ENCODE measurements at regions not wholly inside any gene's neighbourhood (a gene's known extent, or its start where the extent isn't known, plus 50 kb on each side); places are given as distances from the start of the nearest gene placed in this dataset.
A peak's percentile ranks its signal among the peaks of the same experiment; 100 is the strongest.
"Not testable (repeated sequence)": the region's sequence is repeated elsewhere in the genome, so short reads cannot be mapped to it uniquely, and the experiment has no call there.

DNA sequence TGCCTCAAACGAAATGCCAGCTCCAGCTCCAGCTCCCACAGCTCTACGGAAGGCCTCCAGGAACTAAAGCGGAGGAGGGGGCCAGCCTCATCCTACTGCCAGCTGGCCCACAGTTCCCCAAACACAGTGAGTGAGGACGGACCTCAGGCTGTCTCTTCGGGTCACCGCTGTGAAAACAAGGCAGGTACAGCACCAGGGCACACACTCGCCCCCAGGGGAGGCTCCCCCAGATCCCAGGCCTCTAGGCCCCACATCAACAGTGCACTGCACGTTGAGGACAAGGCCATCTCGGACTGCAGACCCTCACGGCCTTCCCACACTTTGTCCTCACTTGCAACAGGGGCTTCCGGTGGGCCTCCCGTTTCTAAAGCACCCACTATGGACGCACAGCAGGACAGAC, 95.0 kb downstream of the GTF2H2C_2 start:
- H4K5ac ChIP-seq (ENCODE audit: low read depth, low read length); H3K14ac ChIP-seq (replicated peaks; ENCODE audit: low read depth, low read length); H2AFZ ChIP-seq (replicated peaks; ENCODE audit: low read length, poor library complexity); H2BK20ac ChIP-seq (ENCODE audit: low read depth, low read length); H3K9me3 ChIP-seq (ENCODE audit: control insufficient read depth, insufficient read depth, low read length); H3K27me3 ChIP-seq (ENCODE audit: control insufficient read depth, insufficient read depth, low read length); H4K8ac ChIP-seq (ENCODE audit: low read depth in 2 of 2, low read length in 2 of 2); H2BK5ac ChIP-seq (ENCODE audit: low read depth, low read length, poor library complexity, severe bottlenecking); dilution Hi-C loops (cut with HindIII; ENCODE audit: low sequenced_read_pairs, unreplicated experiment); in situ Hi-C loops (cut with MboI; ENCODE audit: low sequenced_read_pairs); H2BK15ac ChIP-seq (ENCODE audit: low read depth, low read length); H2AK9ac ChIP-seq (replicated peaks; ENCODE audit: low read depth, low read length, poor library complexity); H3K56ac ChIP-seq (ENCODE audit: extremely low read depth, insufficient read depth, low read length); H3K4ac ChIP-seq (ENCODE audit: low read depth, low read length); CTCF ChIA-PET; H3K79me1 ChIP-seq (ENCODE audit: low read depth in 1 of 2, low read length in 2 of 2); H3K18ac ChIP-seq (ENCODE audit: low read depth, low read length); ATAC-seq (ENCODE audit: low read depth); BruUV-seq (replicated peaks); H3K9me1 ChIP-seq (ENCODE audit: insufficient read depth, low read length); H3K9ac ChIP-seq (ENCODE audit: low read depth, low read length); intact Hi-C loops (cut with micrococcal nuclease); H4K91ac ChIP-seq (ENCODE audit: insufficient read depth, low read depth, low read length); H3K36me3 ChIP-seq (ENCODE audit: control insufficient read depth, insufficient read depth, low read length); H3K4me3 ChIP-seq (ENCODE audit: insufficient read depth, low read depth, low read length); H3K23ac ChIP-seq (ENCODE audit: low read depth, low read length); DNase-seq; H4K20me1 ChIP-seq (ENCODE audit: insufficient read depth, low read length); H3K27ac ChIP-seq (ENCODE audit: insufficient read depth, low read length); POLR2A ChIA-PET (ENCODE audit: unreplicated experiment); H3K4me1 ChIP-seq (ENCODE audit: control insufficient read depth, insufficient read depth, low read length); H3K4me2 ChIP-seq (ENCODE audit: low read depth, low read length); H2BK120ac ChIP-seq (ENCODE audit: low read depth, low read length); H2AK5ac ChIP-seq (ENCODE audit: low read depth, low read length): not testable (repeated sequence)
- no CpG with 5 or more reads among the region's 13 CpGs for WGBS, 2 experiments (ENCODE audit: extremely low coverage in 2 of 2, insufficient read length in 1 of 2)

DNA sequence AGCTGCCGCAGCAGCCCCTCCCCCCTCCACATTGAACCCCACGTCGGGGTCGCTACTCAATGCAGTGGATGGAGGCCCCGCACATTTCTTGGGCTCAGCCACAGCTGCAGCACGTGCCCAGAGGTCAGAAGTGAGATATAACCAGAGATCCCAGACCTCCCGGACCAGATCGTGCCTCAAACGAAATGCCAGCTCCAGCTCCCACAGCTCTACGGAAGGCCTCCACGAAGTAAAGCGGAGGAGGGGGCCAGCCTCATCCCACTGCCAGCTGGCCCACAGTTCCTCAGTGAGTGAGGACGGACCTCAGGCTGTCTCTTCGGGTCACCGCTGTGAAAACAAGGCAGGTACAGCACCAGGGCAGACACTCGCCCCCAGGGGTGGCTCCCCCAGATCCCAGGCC, 95.6 kb downstream of the GTF2H2C_2 start:
- H2BK120ac ChIP-seq (ENCODE audit: low read depth, low read length): not testable (repeated sequence)

More for the DNA sequence above, 95.6 kb downstream of the GTF2H2C_2 start:
- POLR2A ChIA-PET (ENCODE audit: unreplicated experiment); H3K79me1 ChIP-seq (ENCODE audit: low read depth in 1 of 2, low read length in 2 of 2); CTCF ChIA-PET; dilution Hi-C loops (cut with HindIII; ENCODE audit: low sequenced_read_pairs, unreplicated experiment); H3K4me3 ChIP-seq (ENCODE audit: insufficient read depth, low read depth, low read length); H4K91ac ChIP-seq (ENCODE audit: insufficient read depth, low read depth, low read length); H2AK5ac ChIP-seq (ENCODE audit: low read depth, low read length); H4K20me1 ChIP-seq (ENCODE audit: insufficient read depth, low read length); in situ Hi-C loops (cut with MboI; ENCODE audit: low sequenced_read_pairs); H4K5ac ChIP-seq (ENCODE audit: low read depth, low read length); H3K27me3 ChIP-seq (ENCODE audit: control insufficient read depth, insufficient read depth, low read length); H3K4me2 ChIP-seq (ENCODE audit: low read depth, low read length); H3K9me1 ChIP-seq (ENCODE audit: insufficient read depth, low read length); BruUV-seq (replicated peaks); H2BK20ac ChIP-seq (ENCODE audit: low read depth, low read length); H3K27ac ChIP-seq (ENCODE audit: insufficient read depth, low read length); H3K56ac ChIP-seq (ENCODE audit: extremely low read depth, insufficient read depth, low read length); H2AK9ac ChIP-seq (replicated peaks; ENCODE audit: low read depth, low read length, poor library complexity); H3K23ac ChIP-seq (ENCODE audit: low read depth, low read length); H2BK15ac ChIP-seq (ENCODE audit: low read depth, low read length); H3K14ac ChIP-seq (replicated peaks; ENCODE audit: low read depth, low read length); H3K9me3 ChIP-seq (ENCODE audit: control insufficient read depth, insufficient read depth, low read length); H3K9ac ChIP-seq (ENCODE audit: low read depth, low read length); H2AFZ ChIP-seq (replicated peaks; ENCODE audit: low read length, poor library complexity); H2BK5ac ChIP-seq (ENCODE audit: low read depth, low read length, poor library complexity, severe bottlenecking); H3K36me3 ChIP-seq (ENCODE audit: control insufficient read depth, insufficient read depth, low read length); H3K4ac ChIP-seq (ENCODE audit: low read depth, low read length); ATAC-seq (ENCODE audit: low read depth); H4K8ac ChIP-seq (ENCODE audit: low read depth in 2 of 2, low read length in 2 of 2); intact Hi-C loops (cut with micrococcal nuclease); H3K4me1 ChIP-seq (ENCODE audit: control insufficient read depth, insufficient read depth, low read length); H3K18ac ChIP-seq (ENCODE audit: low read depth, low read length): not testable (repeated sequence)
- DNase-seq: peak; percentile 0
- 90% methylated on average over 2 of the region's 16 CpGs; no CpG with 5 or more reads in 1 of the 2 experiments for WGBS, 2 experiments (ENCODE audit: extremely low coverage in 2 of 2, insufficient read length in 1 of 2)
